ENCODE measurements at regions not wholly inside any gene's neighbourhood (a gene's known extent, or its start where the extent isn't known, plus 50 kb on each side); places are given as distances from the start of the nearest gene placed in this dataset.

DNA sequence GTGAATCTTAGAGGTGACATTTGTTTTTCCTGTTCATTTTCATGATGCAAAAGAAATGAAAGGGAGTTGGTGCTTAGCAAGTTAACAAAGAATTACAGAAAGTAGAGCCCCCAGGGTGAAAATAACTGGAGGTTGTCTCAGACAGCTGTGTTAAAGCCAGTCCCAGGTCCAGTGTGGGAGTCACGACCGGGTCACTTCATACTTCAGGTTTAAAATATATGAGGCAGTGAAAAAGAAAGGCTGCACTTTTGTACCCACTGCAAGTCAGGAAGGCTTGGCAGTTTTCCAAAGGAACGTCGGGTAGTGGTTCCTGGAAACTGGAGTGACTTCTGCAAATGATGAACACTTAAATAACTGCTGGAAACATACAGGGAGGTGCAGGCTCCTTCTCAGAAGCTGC is 91.5 kb upstream of the THBS2 start:
- H3K36me3 Mint-ChIP-seq (ENCODE audit: insufficient read depth, unreplicated experiment) = no peaks in the 10 kb centered on the region
- CTCF ChIA-PET = no interaction called here
- peak overlapping the region; percentile 6 for H3K27ac Mint-ChIP-seq (ENCODE audit: low read depth, unreplicated experiment)
- TF ChIP-seq, protein P1, sequence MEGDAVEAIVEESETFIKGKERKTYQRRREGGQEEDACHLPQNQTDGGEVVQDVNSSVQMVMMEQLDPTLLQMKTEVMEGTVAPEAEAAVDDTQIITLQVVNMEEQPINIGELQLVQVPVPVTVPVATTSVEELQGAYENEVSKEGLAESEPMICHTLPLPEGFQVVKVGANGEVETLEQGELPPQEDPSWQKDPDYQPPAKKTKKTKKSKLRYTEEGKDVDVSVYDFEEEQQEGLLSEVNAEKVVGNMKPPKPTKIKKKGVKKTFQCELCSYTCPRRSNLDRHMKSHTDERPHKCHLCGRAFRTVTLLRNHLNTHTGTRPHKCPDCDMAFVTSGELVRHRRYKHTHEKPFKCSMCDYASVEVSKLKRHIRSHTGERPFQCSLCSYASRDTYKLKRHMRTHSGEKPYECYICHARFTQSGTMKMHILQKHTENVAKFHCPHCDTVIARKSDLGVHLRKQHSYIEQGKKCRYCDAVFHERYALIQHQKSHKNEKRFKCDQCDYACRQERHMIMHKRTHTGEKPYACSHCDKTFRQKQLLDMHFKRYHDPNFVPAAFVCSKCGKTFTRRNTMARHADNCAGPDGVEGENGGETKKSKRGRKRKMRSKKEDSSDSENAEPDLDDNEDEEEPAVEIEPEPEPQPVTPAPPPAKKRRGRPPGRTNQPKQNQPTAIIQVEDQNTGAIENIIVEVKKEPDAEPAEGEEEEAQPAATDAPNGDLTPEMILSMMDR (IDR thresholded peaks at IDR 0.05; ENCODE audit: unreplicated experiment) = no peak
- POLR2A ChIA-PET = interaction anchor here (0.9 to 1.4 kb wide), 3 partner anchors 10 to 57 kb away, joined by 3 to 6 read pairs (median 5); no protein-coding TSS in a partner anchor
- intact Hi-C loops (cut with micrococcal nuclease) = no loop called here
- H3K27me3 Mint-ChIP-seq (ENCODE audit: insufficient read depth, unreplicated experiment) = no peaks in the 10 kb centered on the region
- no peaks in the 10 kb centered on the region for H3K9me3 Mint-ChIP-seq (ENCODE audit: unreplicated experiment)
- no TSS peak for BruUV-seq (replicated peaks)
- H3K4me3 Mint-ChIP-seq (ENCODE audit: unreplicated experiment) = no peak overlapping the region
- peaks cover 42% of the 10 kb centered on the region for H3K4me1 Mint-ChIP-seq (ENCODE audit: insufficient read depth, unreplicated experiment)
- DNase-seq (ENCODE audit: unreplicated experiment) = peak; percentile 62

DNA sequence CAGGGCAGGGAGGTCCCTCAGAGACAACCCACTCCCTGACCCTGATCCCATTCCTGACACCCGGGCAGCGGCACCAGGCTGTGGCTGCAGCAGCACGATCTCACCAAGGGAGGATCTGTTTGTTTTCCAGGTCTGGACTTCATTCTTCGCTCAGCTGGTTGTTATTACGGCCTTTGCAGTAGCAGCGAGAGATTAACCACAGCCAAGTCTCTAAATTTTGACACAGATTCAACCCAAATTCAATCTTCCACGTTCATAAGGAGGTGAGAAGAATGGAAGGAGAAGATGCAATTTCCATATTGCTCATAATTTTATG is 91.1 kb upstream of the THBS2 start:
- H3K4me3 Mint-ChIP-seq (ENCODE audit: unreplicated experiment) = peak overlapping the region; percentile 11
- peak overlapping the region; percentile 6 for H3K27ac Mint-ChIP-seq (ENCODE audit: low read depth, unreplicated experiment)
- no peaks in the 10 kb centered on the region for H3K36me3 Mint-ChIP-seq (ENCODE audit: insufficient read depth, unreplicated experiment)
- H3K4me1 Mint-ChIP-seq (ENCODE audit: insufficient read depth, unreplicated experiment) = peaks cover 46% of the 10 kb centered on the region
- TF ChIP-seq, protein P1 (IDR thresholded peaks at IDR 0.05; ENCODE audit: unreplicated experiment) = no peak
- POLR2A ChIA-PET = interaction anchor here (0.7 to 1.4 kb wide), 2 partner anchors 9 to 210 kb away, joined by 3 to 6 read pairs; no protein-coding TSS in a partner anchor
- H3K27me3 Mint-ChIP-seq (ENCODE audit: insufficient read depth, unreplicated experiment) = no peaks in the 10 kb centered on the region
- BruUV-seq (replicated peaks) = no TSS peak
- no peaks in the 10 kb centered on the region for H3K9me3 Mint-ChIP-seq (ENCODE audit: unreplicated experiment)
- CTCF ChIA-PET = no interaction called here
- intact Hi-C loops (cut with micrococcal nuclease) = no loop called here
- no peak for DNase-seq (ENCODE audit: unreplicated experiment)

DNA sequence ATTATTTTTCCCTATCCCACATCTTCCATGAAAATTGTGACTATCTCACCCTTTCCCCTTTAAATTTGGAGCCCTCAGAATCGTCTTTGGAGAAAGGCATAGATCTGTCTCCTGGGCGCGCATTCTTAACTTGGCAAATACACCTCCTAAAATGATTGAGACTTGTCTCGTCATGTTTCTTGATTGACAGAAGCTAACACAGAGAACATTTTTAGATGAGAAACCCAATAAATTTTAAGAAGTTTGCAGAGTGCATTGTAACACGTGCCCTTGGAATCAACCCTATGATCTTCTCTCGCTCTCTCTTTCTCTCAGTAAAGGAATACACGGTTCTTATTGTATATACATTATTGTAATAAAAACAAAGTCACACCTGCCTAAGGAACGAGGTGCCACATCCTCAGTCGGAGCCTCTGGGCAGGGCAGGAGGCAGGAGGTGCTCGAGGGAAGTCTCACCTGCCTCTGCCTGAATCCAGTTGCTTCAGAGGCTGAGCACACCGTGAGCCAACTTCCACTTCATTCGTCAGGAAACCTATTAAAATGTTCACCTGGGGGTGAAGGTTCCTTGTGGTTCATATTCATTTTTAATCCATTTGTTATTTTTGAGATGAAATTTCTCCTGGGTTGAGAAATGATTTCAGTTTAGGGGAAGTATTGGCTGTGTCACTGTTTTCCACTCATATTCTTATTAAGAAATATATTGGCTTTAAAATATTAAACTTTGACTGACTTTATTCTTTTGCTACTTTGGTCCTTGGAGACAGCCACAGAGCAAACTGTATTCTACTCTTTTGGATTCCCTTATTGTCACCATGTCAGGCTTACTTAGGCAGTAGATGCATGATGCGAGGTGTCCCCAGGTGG is 90.5 kb upstream of the THBS2 start:
- H3K36me3 Mint-ChIP-seq (ENCODE audit: insufficient read depth, unreplicated experiment) = no peaks in the 10 kb centered on the region
- CTCF ChIA-PET = interaction anchor here (0.7 kb wide), 1 partner anchor 191 kb away, joined by 4 read pairs; no protein-coding TSS in a partner anchor
- intact Hi-C loops (cut with micrococcal nuclease) = no loop called here
- H3K27ac Mint-ChIP-seq (ENCODE audit: low read depth, unreplicated experiment) = peak overlapping the region; percentile 6
- no peaks in the 10 kb centered on the region for H3K27me3 Mint-ChIP-seq (ENCODE audit: insufficient read depth, unreplicated experiment)
- TF ChIP-seq, protein P1 (IDR thresholded peaks at IDR 0.05; ENCODE audit: unreplicated experiment) = no peak
- peaks cover 47% of the 10 kb centered on the region for H3K4me1 Mint-ChIP-seq (ENCODE audit: insufficient read depth, unreplicated experiment)
- no TSS peak for BruUV-seq (replicated peaks)
- DNase-seq (ENCODE audit: unreplicated experiment) = peak; percentile 74
- peak overlapping the region; percentile 11 for H3K4me3 Mint-ChIP-seq (ENCODE audit: unreplicated experiment)
- POLR2A ChIA-PET = interaction anchor here (0.6 to 2.3 kb wide), 11 partner anchors 10 to 1028 kb away, joined by 3 to 13 read pairs (median 4); partner anchors contain the start of genes C6orf120 and WDR27
- no peaks in the 10 kb centered on the region for H3K9me3 Mint-ChIP-seq (ENCODE audit: unreplicated experiment)

DNA sequence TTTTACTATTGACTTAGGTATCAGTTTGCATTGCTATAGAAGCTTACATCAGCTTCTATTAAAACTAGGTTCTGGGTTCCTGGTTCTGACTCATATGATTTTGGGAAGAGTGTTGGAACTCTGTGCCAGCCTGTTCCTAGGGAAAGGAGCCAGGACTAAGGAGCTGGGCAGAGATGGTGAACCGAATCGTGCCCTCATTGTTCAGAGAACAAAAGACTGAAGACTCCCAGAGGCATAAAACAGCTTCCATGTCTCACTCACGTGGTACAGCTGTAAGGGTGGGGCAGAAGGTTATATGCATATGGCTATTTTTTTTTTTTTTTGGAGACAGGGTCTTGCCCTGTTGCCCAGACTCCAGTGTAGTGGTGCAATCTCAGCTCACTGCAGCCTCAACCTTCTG is 89.1 kb upstream of the THBS2 start:
- TF ChIP-seq, protein P1 (IDR thresholded peaks at IDR 0.05; ENCODE audit: unreplicated experiment) = no peak
- intact Hi-C loops (cut with micrococcal nuclease) = no loop called here
- Mint-ChIP-seq H3K9me3 (ENCODE audit: unreplicated experiment) (no peaks in the 10 kb centered on the region), H3K36me3 (ENCODE audit: insufficient read depth, unreplicated experiment) (no peaks in the 10 kb centered on the region), H3K27ac (ENCODE audit: low read depth, unreplicated experiment) (peak overlapping the region; percentile 6), H3K27me3 (ENCODE audit: insufficient read depth, unreplicated experiment) (no peaks in the 10 kb centered on the region), H3K4me1 (ENCODE audit: insufficient read depth, unreplicated experiment) (peaks cover 47% of the 10 kb centered on the region), H3K4me3 (ENCODE audit: unreplicated experiment) (no peak overlapping the region)
- POLR2A ChIA-PET = interaction anchor here (0.6 to 2.3 kb wide), 13 partner anchors 9 to 1199 kb away, joined by 3 to 13 read pairs (median 4); partner anchors contain the start of genes C6orf120 and WDR27
- CTCF ChIA-PET = interaction anchor here (0.7 to 1.2 kb wide), 4 partner anchors 273 to 336 kb away, joined by 3 read pairs; no protein-coding TSS in a partner anchor
- DNase-seq (ENCODE audit: unreplicated experiment) = peak; percentile 90
- BruUV-seq (replicated peaks) = no TSS peak
